Mesenteric fat pad (tissue), 1 donor: ENCODE measurements at regions not wholly inside any gene's neighbourhood (a gene's known extent, or its start where the extent isn't known, plus 50 kb on each side); places are given as distances from the start of the nearest gene placed in this dataset.

Source experiments
- DNase-seq: peaks from one replicate; pipeline ENCODE4 v3.0.0-alpha.2; 2020; ENCODE audit warnings: low spot score
- donor health status: DM: yes; HTN: yes; CAD: no.

DNA sequence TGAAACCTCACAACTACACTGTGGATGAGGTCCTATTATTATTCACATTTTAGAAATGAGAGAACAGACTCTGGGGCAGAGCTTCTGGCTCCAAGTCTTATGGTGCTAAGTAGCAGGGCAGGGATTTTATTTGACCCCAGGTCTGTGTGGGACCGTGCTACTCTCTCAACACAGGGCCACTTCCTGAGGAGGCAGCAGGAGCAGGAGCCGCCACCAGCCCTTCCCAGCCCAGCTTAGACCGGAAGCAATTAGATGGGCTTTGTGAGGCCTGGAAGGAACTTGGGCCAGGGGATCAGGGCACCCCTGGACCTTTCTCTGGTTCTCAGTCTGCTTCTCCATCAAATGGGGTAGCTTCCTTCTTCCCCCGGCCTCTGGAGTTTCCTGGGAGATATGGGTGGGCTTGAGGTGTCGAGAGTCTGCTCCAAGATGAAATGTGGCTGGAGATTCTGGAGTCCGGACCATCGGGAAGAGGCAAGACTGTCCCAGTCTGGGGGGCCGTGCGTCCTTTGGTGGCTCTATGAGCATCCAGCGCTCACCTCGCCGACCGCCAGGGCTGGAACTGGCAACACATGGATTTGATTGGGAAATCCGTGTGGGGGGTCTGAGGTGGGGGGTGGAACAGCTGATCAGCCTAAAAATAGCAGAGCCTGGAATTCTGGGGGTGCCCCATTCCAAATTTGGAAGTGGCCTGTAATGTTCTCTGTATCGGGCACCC is 136.8 kb downstream of the FOXD2 start:
- DNase-seq: no peak

- DNase-seq: peak; percentile 28
Observed at GRCh38 chr1:47575855-47576757, 138.3 kb downstream of the FOXD2 start.

DNA sequence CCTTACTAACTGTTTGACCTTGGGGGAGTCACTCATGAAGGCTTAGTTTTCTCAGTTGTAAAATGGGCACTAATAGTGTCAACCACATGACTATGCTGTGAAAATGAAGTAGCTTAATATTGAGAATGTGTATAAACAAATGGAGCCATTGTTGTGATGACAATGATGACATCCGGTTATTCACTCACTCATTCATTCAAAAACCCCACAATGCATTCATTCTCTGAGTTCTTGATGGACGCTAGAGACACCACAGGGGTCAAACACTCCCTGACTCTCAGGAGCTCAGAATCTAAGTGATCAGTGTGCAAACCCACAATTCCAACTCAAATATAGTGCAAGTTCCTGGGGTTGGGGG is 138.9 kb downstream of the FOXD2 start:
- peak; percentile 28 for DNase-seq

- DNase-seq: peak; percentile 80
Observed at GRCh38 chr1:47577303-47578025, 139.6 kb downstream of the FOXD2 start.

- peak; percentile 83 for DNase-seq
Observed at GRCh38 chr1:47578026-47578720, 140.3 kb downstream of the FOXD2 start.

DNA sequence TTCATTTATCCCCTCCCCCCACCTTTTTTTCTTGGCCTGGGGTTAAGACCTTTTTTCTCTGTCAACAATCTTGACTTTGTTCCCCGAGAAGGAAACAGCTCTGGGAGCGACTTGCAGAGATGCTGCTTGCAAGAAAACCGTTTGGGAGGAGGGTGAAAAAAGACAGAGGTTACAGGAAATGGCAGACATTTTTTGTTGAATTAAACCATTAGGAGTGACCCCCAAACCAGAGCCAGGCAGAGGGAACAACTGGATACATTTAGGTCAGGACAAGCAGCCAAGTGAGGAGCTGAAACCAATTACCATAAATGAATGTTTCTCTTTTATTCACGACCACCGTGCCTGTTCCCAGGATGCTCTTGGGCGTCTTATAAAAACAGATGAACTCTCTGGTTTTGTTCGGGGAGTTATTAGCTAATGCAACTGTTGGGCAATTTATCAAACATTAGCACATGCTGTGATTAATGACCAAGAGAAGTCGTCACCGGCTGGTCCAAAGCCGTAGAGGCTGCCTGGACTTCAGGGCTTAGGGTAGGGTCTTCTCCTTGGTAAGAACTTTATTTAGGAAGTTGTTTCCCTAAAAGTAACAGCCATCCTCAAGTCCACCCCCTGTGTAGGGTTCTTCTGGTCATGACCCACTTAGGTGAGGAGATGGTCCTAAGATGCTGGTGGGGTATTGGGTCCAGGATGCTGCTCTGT is 141.0 kb downstream of the FOXD2 start:
- DNase-seq: peak; percentile 33

GRCh38 chr1:47579809-47580208 is 142.0 kb downstream of the FOXD2 start:
- peak; percentile 12 for DNase-seq

DNA sequence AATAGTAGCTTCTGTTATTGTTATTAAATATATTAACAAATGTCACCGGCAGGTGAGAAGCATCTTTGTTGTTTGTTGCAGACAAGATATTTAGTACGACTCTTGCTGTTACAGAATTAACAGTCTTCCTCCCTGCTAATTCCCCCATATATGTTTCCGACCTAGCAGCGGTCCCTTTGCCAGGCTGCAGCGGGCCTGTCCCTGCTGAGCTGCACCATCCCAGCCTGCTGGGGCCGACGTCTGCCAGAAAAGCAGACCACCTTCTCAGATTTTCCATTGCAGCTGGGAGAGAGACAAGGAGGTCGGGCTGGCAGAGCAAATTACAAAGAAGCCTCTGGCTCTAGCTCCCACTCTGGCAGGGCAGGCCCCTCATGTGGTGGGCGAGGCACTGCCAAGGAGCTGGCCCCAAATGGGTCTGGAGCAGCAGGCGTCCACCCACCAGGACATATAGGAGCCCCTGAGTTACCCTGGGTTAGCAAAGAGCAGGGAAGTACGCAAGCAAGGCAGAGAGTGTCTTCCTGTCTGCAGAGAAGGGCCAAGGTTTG is 142.7 kb downstream of the FOXD2 start:
- peak; percentile 55 for DNase-seq

DNA sequence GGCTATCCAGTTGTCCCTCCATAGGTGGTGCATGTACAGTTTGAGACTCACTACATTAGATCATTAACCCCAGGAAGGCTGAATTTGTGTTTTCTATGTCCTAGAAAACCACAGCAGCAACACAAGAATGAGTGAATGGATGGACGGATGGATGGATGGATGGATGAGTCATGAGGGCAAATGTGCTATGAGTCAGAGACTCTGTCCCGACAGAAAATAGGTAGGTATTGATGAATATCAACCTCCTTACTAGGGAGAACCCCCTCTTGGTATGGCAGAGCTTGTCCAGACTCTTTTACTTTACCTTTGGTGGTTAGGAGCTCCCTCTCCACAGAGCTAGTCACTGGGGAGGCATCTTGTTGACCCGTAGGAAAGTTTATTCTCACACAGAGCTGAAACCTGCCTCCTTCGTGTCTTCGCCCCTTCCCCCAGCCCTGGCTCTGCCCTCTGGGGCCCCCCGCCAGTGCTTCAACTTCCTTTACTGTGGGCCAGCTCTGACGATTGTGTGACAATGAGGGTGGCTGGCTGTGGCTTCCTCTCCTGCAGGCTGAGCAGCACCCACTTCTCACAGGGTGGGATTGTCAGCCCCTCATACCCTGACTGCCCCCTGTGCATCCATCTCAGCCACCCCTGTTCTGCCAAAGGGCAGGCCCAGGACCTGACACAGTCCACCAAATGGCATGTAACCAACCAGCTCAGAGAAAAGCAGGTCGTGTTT is 145.2 kb downstream of the FOXD2 start:
- DNase-seq: peak; percentile 65

DNA sequence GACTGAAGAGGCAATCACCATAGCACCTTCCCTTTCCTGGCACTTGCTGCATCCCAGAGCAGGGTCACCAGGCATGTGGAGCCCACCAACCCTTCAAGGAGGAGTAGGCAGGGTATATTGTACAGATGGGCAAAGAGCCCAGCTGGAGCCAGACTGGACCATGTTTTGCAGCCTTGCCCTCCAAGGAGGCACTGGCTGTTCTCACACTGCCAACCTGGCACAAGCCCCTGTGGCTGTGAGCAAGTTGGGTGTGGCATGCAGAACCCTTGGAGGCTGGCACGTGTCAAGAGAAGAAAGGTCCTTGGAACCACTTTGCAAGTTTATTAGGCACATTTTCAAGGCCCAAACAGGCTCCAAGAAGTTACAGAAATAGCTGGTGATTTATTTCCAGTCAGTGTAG is 146.4 kb downstream of the FOXD2 start:
- DNase-seq: peak; percentile 75

DNA sequence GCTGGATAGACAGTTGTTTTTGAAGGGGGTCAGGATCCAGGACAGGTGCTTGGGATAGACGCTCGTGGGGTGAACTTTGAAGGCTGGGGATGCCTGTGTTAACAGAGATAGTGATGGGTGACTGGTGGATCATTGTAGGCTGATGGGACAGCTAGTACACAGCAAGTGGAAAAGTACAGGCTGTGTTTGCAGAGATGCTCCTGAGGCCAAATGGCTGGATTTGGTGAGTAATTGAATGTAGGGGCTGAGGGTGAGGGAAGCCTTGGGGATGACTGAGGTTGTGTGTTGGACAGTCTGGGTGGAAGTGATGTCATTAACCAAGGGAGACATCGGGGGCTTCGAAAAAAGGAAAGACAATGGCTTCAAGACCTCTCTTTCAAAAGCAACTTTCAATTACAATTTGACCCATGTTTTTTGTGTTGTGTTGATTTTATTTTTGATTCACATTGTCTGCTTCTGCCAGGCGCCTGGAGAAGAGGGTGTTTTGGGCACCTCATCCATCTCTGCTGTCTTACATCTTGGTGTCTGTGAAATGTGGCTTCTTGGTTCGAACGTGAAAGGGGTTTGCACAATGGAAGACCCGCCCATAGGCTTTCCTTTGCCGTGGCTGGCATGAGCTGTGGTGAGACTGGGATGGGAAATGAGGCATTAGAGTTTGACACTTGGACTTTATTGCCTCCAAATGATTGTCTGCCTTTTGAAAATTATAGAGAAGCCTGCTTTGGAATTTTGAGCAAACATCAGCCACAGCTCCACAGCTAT is 147.5 kb downstream of the FOXD2 start:
- DNase-seq: peak; percentile 37

DNA sequence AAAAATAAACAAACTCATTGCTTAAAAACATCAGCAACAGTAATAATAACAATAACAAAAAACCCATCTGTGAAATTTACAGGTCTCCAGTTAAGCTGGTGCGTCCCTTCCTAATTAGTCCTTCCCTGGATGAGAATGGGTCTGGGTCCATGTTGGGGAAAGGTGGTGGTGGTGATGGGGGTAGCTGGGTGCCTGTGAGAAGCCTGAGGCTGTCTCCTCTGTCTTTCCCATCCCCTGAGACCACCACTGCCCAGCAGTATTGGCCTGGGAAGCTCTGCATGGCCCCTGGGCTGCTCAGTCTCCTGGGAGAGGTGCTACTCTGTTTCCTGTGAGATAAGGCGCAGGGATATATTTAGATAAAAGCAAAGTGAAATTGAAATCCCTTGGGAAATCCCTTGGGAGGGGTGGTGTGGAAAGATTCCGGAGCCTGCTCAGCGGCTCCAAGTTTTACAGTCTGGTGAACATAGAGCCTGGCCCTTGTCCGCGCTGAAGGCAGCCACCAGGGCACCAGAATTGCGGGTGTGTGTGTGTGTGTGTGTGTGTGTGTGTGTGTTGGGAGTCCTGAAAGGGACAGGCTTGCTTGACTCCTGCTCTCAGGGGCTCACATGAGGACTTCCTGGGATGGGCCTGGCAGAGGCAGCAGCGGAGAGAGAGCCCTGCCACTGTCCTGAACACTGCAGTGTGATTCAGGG is 150.2 kb downstream of the FOXD2 start:
- DNase-seq: peak; percentile 43

DNA sequence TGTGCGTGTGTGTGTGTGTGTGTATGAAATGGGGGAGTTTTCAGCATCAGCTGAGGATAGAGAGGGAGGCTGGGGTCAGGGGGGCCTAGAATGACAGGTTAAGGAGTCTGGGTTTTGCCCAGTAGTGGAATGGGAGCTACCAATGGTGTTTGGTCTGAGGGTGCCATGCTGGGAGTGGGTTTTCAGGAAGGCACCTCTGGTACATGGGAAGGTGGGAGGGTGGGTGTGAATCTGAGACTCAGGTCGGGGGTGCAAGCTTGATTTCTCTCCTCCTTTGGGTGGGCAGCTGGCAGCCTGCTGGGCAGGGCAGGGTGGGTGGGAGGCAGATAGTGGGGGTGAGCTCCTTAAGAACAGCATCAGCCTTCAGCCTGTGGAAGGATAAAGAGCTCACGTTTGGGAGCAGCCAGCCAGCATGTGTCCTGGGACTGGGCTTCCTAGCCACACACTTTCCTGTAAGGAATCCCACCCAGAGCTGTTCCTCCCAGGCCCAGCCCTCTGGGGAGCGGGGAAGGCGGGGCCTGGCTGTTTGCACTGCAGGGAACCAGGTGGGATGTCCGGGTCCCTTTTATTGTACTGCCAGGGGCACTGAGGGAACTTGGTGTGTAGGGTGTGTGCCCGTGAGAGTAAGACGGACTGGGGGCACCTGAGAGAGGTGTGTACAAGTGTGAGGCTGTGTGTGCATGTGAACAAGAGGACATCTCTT is 152.8 kb downstream of the FOXD2 start:
- no peak for DNase-seq

GRCh38 chr1:47591801-47592200 is 154.0 kb downstream of the FOXD2 start:
- DNase-seq: no peak

DNA sequence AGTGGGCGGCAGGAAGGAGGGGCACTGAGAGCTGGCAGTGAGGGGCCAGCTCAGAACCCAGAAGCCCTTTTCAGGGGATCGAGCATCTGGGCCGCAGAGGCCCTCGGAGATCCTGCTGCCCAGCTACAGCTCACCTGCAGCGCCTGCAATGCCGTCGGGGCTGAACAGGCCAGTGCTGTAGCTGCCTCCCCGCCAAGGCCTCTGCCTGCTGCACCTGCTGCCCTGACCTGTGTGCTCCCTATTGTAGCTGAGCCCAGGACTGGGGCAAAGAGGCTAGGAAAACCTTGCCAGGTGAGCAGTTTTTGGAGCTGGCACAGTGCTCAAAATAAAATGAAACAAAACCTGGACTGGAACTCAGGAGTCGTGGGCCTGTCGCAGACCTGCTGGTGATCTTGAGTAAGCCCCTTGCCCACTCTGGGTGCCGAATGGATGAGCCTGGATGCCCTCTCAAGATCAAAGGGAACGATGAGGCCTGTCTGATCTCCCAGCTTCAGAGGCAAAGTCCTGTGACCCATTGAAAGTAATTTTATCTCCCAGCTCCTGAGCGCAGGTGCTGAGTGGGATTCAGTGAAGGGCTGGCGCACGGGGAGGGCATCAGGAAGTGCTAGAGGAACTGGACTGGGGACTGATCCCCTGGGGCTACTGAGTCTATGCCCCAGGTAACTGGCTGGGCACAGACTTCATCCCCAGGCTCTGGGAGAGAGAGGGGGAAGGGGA is 154.6 kb downstream of the FOXD2 start:
- DNase-seq: no peak

DNA sequence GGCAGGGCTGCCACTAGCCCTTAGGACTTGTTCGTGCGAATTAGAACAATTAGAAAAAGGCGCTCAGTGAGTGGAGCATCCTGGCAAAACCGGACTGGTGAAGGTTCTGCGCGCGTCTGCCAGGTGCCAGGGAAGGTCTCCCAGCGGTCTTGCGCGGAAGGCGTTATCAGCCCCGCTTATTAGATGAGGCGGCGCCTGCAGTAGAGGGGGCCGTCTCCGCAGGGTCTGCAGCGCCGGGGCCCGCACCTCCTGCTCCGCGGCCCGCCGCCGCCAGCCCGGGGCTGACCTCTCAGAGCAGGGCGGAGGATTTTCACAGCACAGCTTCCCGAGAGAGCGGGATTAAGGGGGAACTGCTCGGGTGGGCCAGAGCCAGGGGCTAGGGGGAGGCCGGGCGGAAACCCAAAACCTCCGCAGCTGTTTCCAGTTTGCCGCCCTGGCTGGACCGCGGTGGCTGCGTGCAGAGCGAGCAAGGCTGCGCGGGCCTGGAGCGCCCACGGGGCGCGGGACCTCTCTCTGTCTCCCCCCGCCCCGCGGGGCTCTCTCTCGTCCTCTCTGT is 155.2 kb downstream of the FOXD2 start:
- no peak for DNase-seq
